OCI-LY3 (cell line): ENCODE measurements at regions not wholly inside any gene's neighbourhood (a gene's known extent, or its start where the extent isn't known, plus 50 kb on each side); places are given as distances from the start of the nearest gene placed in this dataset.

Source experiments
- EZH2phosphoT487 ChIP-seq: fragments of 200-600 bp; shearing (Covaris generic); IDR thresholded peaks from 2 replicates; pipeline ENCODE4 v1.6.1; 2018; ENCODE audit warnings: antibody characterized with exemption, mixed run types, low read depth
- TF ChIP-seq, protein P1 (sequence below): fragments of 200-600, 300-600 bp; sonication (generic); IDR thresholded peaks from 2 replicates; pipeline ENCODE4 v1.5.1; 2014; ENCODE audit warnings: antibody characterized with exemption, low read length, low read depth

DNA sequence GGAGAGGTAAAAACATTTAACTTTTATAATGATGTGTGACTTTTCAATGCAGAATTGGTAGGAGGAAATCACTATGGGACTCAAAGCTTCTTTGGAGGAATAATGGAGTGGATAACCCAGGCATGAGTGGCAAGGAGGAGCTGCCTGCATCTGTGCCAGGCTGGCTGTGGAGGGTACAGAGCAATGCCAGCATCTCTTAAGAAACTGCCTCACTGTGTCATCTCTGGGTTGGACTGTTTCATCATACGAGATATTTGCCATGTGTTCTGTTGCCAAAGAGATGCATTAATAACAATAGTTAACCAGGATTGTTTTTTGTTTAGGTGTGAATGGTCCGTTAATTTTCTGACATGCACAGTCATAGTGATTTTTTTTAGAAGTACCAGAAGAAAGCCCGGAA is 183.7 kb upstream of the NTF3 start:
- TF ChIP-seq, protein P1, sequence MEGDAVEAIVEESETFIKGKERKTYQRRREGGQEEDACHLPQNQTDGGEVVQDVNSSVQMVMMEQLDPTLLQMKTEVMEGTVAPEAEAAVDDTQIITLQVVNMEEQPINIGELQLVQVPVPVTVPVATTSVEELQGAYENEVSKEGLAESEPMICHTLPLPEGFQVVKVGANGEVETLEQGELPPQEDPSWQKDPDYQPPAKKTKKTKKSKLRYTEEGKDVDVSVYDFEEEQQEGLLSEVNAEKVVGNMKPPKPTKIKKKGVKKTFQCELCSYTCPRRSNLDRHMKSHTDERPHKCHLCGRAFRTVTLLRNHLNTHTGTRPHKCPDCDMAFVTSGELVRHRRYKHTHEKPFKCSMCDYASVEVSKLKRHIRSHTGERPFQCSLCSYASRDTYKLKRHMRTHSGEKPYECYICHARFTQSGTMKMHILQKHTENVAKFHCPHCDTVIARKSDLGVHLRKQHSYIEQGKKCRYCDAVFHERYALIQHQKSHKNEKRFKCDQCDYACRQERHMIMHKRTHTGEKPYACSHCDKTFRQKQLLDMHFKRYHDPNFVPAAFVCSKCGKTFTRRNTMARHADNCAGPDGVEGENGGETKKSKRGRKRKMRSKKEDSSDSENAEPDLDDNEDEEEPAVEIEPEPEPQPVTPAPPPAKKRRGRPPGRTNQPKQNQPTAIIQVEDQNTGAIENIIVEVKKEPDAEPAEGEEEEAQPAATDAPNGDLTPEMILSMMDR = no peak
- no peak for TF ChIP-seq EZH2phosphoT487
